NCI-H146 treated with DMSO at 0.1 percent for 48 hours (cell line): ENCODE measurements at regions not wholly inside any gene's neighbourhood (a gene's known extent, or its start where the extent isn't known, plus 50 kb on each side); places are given as distances from the start of the nearest gene placed in this dataset.

Source experiments
- DNase-seq: peaks from one replicate; lab custom pipeline; 2025; ENCODE audit not compliant: unreplicated experiment; lab: John Stamatoyannopoulos, UW

GRCh38 chr11:90809581-90809980, 586.7 kb upstream of the CHORDC1 start:
- DNase-seq, result no peak

DNA sequence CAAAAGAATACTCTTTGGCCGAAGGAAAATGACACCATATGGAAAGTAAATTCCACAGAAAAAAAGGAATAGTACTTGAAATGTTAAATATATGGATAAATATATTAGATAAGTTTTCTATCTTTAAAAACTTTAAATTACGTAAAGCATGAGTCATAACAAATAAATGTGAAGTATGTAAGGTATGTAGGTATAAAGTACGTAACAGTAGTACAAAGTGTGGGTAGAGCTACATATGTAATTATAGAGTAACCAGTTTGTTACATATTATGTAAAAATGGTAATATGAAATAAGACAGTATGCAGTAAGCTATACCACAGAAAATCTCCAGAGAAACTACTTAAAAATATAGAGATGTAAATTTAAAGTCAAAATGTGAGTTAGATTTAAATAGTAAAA, 582.3 kb upstream of the CHORDC1 start:
- DNase-seq, result no peak

DNA sequence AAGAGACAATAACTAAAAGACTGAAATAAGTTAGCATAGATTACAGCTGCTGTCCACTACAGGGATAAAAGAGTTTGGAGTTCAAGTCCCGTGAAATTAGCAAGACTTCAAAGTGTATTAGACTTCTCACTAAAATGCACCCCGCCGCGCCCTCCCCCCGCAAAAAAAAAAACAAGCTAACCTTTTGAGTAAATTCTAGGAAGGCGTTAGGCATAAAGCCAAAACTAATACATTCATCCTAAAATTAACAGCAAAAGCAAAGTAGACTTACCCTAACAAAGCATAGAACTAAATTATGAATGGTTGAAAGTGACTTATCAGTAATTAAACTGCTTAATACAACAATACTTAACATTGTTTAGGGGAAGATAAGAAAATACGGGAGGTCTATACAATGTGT, 581.0 kb upstream of the CHORDC1 start:
- DNase-seq, result no peak

- no peak for DNase-seq
These were observed 580.5 kb upstream of the CHORDC1 start for GRCh38 chr11:90803366-90803765.

GRCh38 chr11:90798769-90799168, 575.9 kb upstream of the CHORDC1 start:
- DNase-seq, result no peak

GRCh38 chr11:90795746-90796145, 572.9 kb upstream of the CHORDC1 start:
- DNase-seq, result no peak

DNA sequence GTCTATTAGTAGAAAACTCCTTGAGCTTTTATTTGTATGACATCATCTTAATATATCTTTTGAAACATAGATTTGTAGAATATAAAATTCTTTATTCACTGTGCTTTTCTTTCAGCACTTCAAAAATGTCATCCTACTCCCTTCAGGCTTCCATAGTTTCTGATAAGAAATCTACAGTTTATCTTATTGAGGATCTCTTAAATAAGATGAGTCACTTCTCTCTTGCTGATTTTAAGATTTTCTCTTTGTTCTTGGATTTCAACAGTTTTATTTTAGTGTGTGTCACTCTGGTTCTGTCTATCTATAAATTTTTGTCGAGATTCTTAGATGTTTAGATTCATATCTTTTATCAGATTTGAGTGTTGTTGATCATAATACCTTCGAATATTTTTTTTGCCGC, 566.1 kb upstream of the CHORDC1 start:
- no peak for DNase-seq

GRCh38 chr11:90784241-90784814, 561.5 kb upstream of the CHORDC1 start:
- DNase-seq, result no peak

DNA sequence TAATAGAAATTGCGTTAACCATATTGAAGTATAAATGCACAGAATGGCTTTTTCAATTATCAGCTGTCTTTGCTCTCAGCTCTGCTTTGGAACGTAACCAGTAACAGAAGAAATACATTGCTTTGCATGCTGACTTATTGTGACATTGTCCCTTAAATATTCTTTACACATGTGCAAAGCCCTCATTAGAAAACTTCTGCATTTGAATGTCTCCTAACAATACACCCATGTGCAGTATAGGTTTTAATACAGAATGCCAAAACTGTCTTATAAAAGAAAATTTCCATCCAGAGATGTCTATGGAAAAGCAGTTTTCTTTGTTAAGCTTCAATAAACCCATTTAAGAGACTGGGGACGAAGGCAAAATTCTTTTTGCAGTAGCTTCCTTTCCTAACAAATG, 560.3 kb upstream of the CHORDC1 start:
- no peak for DNase-seq

DNA sequence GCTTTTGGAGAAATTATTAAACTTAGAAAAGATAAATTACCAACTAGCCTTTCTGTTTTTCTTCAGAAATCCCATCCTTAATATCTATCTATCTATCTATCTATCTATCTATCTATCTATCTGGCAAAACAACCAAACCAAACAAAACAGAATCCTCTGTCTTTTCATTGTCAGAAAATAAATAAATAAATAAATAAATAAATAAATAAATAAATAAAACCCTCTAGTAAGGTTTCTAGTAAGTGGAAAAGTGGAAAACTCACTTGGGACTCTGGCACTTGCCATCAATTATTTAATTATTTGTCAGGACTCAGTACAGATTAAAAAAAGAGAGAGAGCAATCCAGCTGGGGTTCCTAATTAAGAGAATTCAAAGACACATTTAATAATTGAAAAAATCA, 556.2 kb upstream of the CHORDC1 start:
- no peak for DNase-seq

DNA sequence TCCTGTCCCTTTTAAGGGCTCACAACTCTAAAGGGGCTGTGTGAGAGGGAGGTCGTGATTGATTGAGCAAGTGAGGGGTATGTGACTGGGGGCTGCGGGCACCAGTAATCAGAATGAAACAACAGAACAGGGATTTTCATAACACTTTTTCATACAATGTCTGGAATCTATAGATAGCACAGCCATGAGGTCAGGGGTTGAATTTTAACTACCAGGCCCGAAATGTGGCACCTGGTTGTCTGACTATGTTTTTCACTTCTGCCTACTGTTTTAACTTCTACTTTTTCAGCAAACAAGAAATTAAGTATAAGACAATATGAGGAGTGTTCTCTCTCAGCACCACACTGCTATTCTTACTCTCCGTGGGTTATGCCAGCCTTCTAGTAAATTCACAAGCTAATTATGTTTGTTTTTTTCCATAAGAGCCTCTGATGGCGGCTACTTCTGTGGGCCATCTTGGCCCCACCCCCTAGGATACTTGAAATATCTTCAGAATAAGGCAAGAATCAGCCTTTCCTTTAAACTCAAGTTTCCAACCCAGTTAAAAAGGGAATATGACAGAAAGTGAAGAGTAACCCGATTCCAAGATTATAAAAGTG, 552.8 kb upstream of the CHORDC1 start:
- no peak for DNase-seq

- DNase-seq, result no peak
These were observed 552.1 kb upstream of the CHORDC1 start for GRCh38 chr11:90774727-90775566.

DNA sequence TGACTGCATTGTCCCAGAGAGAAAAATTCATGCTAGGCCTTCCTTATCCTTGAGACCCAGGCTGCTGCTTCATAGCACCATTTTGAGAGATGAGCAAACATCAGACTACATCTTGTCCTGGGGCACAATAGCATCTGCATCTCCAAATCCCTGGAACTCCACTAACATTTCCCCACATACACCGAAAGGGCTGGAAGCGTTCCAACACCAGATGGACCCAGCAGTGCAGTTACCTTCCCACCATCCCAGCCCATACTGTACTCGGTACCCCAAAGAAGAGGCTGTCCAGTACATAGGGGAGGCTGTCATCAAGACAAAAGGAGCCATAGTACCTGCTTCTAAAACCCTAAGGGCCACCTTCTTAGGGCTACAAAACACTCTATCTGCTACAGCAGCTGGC, 547.2 kb upstream of the CHORDC1 start:
- no peak for DNase-seq

- DNase-seq, result no peak
These were observed 543.3 kb upstream of the CHORDC1 start for GRCh38 chr11:90766121-90766520.

- DNase-seq, result no peak
These were observed 541.8 kb upstream of the CHORDC1 start for GRCh38 chr11:90764691-90765090.

GRCh38 chr11:90757849-90758494, 535.1 kb upstream of the CHORDC1 start:
- no peak for DNase-seq

DNA sequence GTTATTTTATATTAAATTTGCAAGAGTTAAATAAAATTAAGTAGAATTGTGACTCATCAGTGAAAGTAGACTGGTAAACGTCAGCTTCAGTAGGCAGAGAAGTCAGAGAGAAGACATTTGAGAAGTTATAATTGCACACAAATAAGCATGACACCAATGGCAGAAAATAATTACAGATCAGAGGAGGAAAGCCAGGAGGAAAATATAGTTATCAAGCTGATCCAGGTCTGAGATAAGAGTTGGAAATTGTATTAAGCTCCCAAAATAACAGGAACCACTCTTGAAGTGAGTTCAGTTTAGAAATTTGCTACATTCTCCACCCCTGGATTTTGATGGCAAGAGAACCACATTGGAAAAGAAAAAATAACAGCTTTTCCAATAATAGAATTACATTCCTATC, 533.8 kb upstream of the CHORDC1 start:
- DNase-seq, result no peak

GRCh38 chr11:90753546-90753945, 530.7 kb upstream of the CHORDC1 start:
- no peak for DNase-seq

DNA sequence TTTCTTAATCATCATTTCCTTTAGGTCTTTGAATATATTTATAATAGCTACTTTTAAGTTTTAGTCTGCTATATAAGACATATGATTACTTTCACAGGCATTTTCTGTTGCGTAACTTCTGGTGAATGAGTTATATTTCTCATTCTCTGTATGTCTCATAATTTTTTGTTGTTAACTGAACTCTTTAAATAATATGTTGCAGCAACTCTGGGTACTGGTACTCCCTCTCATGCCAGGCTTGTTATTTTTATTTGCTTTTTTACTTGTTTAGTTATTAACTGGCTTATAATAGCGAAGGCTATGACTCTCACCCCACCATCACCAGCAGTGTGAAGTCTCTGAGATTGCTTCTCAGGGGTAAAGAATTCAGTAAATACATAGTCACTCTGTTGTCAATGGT, 524.2 kb upstream of the CHORDC1 start:
- DNase-seq, result no peak

DNA sequence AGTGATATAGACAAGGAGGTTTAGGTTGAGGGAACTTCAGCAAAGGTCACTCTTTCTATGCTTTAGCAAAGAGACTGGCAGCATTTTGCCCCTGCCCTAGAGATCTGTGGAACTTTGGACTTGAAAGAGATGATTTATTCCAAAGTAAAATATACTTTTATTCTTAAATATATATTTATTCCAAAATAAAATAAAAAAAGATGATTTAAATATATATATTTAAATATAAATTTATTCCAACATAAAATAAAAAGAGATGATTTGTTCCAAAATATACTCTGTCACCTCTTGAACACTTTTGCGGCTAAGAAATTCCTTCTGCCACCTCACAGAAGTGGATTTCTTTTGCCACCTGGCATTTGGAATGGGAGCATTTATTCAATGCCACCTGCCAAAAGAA, 521.3 kb upstream of the CHORDC1 start:
- DNase-seq, result no peak

DNA sequence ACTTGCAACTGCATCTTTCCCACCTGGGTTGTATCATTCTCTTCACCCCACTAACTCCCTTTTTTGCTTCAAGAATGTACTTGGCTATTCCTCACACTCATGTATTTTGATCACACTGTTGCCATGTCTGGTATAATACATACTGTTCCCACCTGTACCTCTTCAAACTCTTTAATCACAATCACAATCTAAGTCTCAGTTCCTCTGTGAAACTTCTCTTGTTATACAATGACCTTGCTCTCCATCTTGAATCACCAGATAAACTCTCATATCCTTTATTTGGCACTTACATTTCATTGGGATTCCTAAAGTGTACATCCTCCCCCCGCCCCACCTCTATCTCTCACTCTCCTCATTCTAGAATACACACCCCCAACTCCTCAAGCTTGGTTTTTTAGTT, 516.0 kb upstream of the CHORDC1 start:
- no peak for DNase-seq

DNA sequence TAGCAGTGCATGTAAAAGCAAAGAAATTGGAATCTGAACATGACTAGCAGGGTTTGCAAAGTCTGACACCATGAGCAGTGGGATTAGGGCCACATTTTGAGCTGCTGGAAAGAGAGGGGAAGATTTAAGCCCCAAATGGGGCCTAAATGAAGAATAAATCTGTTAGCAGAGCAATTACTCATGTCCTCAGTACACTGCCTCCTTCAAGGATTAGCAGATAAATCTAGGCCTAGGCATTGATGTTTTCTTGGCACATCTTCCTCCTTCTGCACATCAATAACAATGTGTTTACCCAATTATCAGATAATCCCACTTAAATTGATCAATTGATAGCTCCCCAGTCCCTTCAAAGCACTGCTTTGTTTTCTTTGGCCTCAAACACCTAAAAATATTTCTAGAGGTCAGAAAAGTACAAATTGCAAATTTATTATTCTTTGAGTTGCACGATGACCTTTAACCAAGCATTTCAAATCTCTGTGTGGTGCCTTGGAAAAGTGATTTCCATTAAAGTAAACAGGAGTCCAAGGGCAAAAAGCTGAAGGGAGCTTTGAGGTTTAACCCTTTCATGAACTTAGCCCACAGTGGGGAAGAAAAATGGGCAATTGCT, 514.7 kb upstream of the CHORDC1 start:
- DNase-seq, result no peak
